Panc1 (cell line): ENCODE measurements at regions not wholly inside any gene's neighbourhood (a gene's known extent, or its start where the extent isn't known, plus 50 kb on each side); places are given as distances from the start of the nearest gene placed in this dataset.

Experiments used
- ATAC-seq: fragments of 200-7000 bp; cut with Tn5 transposase; 2 replicates; pipeline ENCODE4 v1.9.1; 2020; ENCODE audit warnings: mild to moderate bottlenecking, moderate library complexity
- BruUV-seq: library from RNA; stranded (reverse); fragments of 400-500 nt; replicated peaks from 2 replicates; lab custom pipeline; 2021; lab: Mats Ljungman, UMichigan
- CTCF ChIA-PET: fragments of 300-600 bp; sonication (Branson Sonifier 250); formaldehyde crosslinking; loops from one replicate; lab custom pipeline; 2022; ENCODE audit warnings: antibody characterized with exemption; lab: Charles Lee
- POLR2A ChIA-PET: fragments of 300-600 bp; sonication (Branson Sonifier 250); formaldehyde crosslinking; loops from one replicate; lab custom pipeline; 2022; ENCODE audit warnings: antibody characterized with exemption; lab: Charles Lee
- DNase-seq: peaks from one replicate; pipeline ENCODE4 v3.0.0-alpha.2; 2010; ENCODE audit warnings: low read depth, low spot score
- H3K27ac ChIP-seq: 2 replicates; pipeline ENCODE4 v1.5.1; 2011; ENCODE audit warnings: mild to moderate bottlenecking, low read length, inconsistent platforms
- H3K27me3 ChIP-seq: fragments of 200-500 bp; sonication (Bioruptor generic); 2 replicates; pipeline ENCODE4 v1.6.0; 2014; ENCODE audit warnings: low read length, inconsistent platforms; ENCODE audit not compliant: control insufficient read depth, insufficient read depth
- H3K36me3 ChIP-seq: fragments of 200-500 bp; sonication (Bioruptor generic); 2 replicates; pipeline ENCODE4 v1.5.1; 2014; ENCODE audit warnings: inconsistent platforms, mild to moderate bottlenecking, low read length, moderate library complexity; ENCODE audit not compliant: control insufficient read depth, insufficient read depth
- H3K4me1 ChIP-seq: 2 replicates; pipeline ENCODE4 v1.5.1; 2011; ENCODE audit warnings: inconsistent platforms, mild to moderate bottlenecking, low read length, moderate library complexity; ENCODE audit not compliant: control insufficient read depth, insufficient read depth
- H3K4me3 ChIP-seq, 2 experiments: 2 replicates each; pipeline ENCODE4 v1.5.1; 2011 to 2012; ENCODE audit warnings: low read depth in 2 of 2, low read length in 2 of 2, mild to moderate bottlenecking in 2 of 2, inconsistent platforms in 1 of 2, moderate library complexity in 1 of 2
- H3K9me3 ChIP-seq: fragments of 200-500 bp; sonication (Bioruptor generic); 2 replicates; pipeline ENCODE4 v1.5.1; 2014; ENCODE audit warnings: low read depth, mild to moderate bottlenecking, inconsistent platforms, low read length, moderate library complexity; ENCODE audit not compliant: control insufficient read depth, insufficient read depth
- POLR2AphosphoS5 ChIP-seq: IDR thresholded peaks from 2 replicates; pipeline ENCODE4 v1.6.1; 2012; ENCODE audit warnings: mild to moderate bottlenecking, low read depth, low read length, moderate library complexity
- SIN3A ChIP-seq: IDR thresholded peaks from 2 replicates; pipeline ENCODE4 v1.6.1; 2012; ENCODE audit warnings: low read depth, mild to moderate bottlenecking, low read length, moderate library complexity, borderline replicate concordance; ENCODE audit not compliant: insufficient read depth
- TCF7L2 ChIP-seq: IDR thresholded peaks from 2 replicates; pipeline ENCODE4 v1.6.1; 2011; ENCODE audit warnings: mild to moderate bottlenecking, low read depth, low read length, inconsistent platforms
- in situ Hi-C: cut with HindIII; loops from 2 replicates; pipeline ENCODE4 v1.10.0; 2016; ENCODE audit warnings: low sequenced_read_pairs, low pct_unique_long_range_greater_than_20kb
- intact Hi-C: fragments of 100-400 bp; cut with micrococcal nuclease; formaldehyde crosslinking; loops from one replicate; pipeline ENCODE4 v1.10.0; 2022; ENCODE audit not compliant: unreplicated experiment
- TF ChIP-seq, protein P1 (sequence below), 2 experiments: IDR thresholded peaks; 2 replicates each; pipeline ENCODE4 v1.6.1; 2011 to 2012; ENCODE audit warnings: low read depth in 2 of 2, control low read depth in 1 of 2, low read length in 1 of 2, mild to moderate bottlenecking in 1 of 2, moderate library complexity in 1 of 2; ENCODE audit not compliant: insufficient read depth in 1 of 2
- TF ChIP-seq, protein P2 (sequence below): fragments of 450-650 bp; IDR thresholded peaks from 2 replicates; pipeline ENCODE4 v1.5.1; 2017; ENCODE audit warnings: mild to moderate bottlenecking

DNA sequence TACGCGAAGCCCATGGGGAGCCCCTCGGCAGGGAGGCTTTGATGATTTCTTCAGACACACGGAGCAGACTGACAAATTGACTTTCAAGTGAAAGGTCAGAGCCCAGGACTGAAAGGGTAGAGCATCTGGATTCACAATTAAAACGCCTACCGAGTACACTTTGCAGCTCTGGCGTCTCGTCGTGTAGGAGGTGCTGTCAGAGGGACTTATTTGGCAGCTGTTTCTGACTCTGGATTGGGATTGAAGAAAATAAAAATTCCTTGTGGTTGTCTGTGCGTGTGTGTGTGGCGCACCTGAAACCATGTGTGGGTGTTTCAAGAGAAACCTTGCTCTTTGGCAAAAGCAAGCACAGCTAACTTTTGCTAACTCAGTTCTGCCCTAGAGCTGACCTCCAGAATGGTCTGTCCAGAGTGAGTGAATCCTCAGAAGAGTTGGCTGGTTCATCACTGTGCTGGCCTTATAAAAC lies 348.7 kb downstream of the HLX start:
- TF ChIP-seq POLR2AphosphoS5 = no peak
- TF ChIP-seq, protein P1, sequence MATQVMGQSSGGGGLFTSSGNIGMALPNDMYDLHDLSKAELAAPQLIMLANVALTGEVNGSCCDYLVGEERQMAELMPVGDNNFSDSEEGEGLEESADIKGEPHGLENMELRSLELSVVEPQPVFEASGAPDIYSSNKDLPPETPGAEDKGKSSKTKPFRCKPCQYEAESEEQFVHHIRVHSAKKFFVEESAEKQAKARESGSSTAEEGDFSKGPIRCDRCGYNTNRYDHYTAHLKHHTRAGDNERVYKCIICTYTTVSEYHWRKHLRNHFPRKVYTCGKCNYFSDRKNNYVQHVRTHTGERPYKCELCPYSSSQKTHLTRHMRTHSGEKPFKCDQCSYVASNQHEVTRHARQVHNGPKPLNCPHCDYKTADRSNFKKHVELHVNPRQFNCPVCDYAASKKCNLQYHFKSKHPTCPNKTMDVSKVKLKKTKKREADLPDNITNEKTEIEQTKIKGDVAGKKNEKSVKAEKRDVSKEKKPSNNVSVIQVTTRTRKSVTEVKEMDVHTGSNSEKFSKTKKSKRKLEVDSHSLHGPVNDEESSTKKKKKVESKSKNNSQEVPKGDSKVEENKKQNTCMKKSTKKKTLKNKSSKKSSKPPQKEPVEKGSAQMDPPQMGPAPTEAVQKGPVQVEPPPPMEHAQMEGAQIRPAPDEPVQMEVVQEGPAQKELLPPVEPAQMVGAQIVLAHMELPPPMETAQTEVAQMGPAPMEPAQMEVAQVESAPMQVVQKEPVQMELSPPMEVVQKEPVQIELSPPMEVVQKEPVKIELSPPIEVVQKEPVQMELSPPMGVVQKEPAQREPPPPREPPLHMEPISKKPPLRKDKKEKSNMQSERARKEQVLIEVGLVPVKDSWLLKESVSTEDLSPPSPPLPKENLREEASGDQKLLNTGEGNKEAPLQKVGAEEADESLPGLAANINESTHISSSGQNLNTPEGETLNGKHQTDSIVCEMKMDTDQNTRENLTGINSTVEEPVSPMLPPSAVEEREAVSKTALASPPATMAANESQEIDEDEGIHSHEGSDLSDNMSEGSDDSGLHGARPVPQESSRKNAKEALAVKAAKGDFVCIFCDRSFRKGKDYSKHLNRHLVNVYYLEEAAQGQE (IDR thresholded peaks at IDR 0.05; ENCODE audit: insufficient read depth in 1 of 2, low read depth in 2 of 2, low read length in 1 of 2) = no peak
- TF ChIP-seq, protein P2, sequence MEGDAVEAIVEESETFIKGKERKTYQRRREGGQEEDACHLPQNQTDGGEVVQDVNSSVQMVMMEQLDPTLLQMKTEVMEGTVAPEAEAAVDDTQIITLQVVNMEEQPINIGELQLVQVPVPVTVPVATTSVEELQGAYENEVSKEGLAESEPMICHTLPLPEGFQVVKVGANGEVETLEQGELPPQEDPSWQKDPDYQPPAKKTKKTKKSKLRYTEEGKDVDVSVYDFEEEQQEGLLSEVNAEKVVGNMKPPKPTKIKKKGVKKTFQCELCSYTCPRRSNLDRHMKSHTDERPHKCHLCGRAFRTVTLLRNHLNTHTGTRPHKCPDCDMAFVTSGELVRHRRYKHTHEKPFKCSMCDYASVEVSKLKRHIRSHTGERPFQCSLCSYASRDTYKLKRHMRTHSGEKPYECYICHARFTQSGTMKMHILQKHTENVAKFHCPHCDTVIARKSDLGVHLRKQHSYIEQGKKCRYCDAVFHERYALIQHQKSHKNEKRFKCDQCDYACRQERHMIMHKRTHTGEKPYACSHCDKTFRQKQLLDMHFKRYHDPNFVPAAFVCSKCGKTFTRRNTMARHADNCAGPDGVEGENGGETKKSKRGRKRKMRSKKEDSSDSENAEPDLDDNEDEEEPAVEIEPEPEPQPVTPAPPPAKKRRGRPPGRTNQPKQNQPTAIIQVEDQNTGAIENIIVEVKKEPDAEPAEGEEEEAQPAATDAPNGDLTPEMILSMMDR = no peak
- in situ Hi-C loops = no loop called here
- Histone ChIP-seq H3K4me1 (no peaks in the 10 kb centered on the region), H3K4me3 (no peak overlapping the region), H3K27ac (no peak overlapping the region), H3K9me3 (no peaks in the 10 kb centered on the region; the same call in 1 of the 2 replicates), H3K36me3 (no peaks in the 10 kb centered on the region), H3K27me3 (no peaks in the 10 kb centered on the region)
- DNase-seq (no peak), ATAC-seq (no peak)
- no TSS peak for BruUV-seq
- ChIA-PET CTCF (no interaction called here), POLR2A (no interaction called here)
- intact Hi-C loops = no loop called here

DNA sequence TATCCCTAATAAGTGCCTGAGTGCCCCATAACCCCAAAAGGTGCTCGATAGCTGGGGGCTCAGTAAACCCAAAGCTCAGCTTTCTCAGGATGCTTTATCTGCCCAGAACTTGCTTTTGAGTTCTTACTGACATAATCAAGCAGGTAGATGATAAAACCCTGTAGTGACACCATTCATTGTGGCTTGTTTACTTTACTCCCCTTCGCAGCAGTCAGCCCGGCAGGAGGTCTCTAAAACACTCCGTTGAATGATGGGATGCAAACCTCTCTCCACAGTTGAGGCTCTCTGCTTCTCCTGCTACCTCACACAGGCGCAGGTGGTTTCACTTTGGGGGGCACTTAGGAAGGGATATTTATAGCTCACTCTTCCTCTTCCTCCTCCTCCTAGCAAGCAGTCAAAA lies 349.4 kb downstream of the HLX start:
- no peak for DNase-seq
- Histone ChIP-seq H3K27me3 (no peaks in the 10 kb centered on the region), H3K27ac (no peak overlapping the region), H3K9me3 (no peaks in the 10 kb centered on the region; the same call in 1 of the 2 replicates), H3K4me3 (no peak overlapping the region), H3K4me1 (no peaks in the 10 kb centered on the region), H3K36me3 (no peaks in the 10 kb centered on the region)
- ChIA-PET POLR2A (no interaction called here), CTCF (no interaction called here)
- intact Hi-C loops = no loop called here
- no peak for TF ChIP-seq TCF7L2
- TF ChIP-seq, protein P2 = no peak
- TF ChIP-seq SIN3A = no peak
- TF ChIP-seq, protein P1 (IDR thresholded peaks at IDR 0.05; ENCODE audit: insufficient read depth in 1 of 2, low read depth in 2 of 2, low read length in 1 of 2) = no peak
- no peak for TF ChIP-seq POLR2AphosphoS5
- no peak for ATAC-seq
- in situ Hi-C loops = no loop called here
- BruUV-seq = no TSS peak
